GM19452 (cell line): ENCODE measurements at regions not wholly inside any gene's neighbourhood (a gene's known extent, or its start where the extent isn't known, plus 50 kb on each side); places are given as distances from the start of the nearest gene placed in this dataset.

ENCODE experiments used
- ATAC-seq: cut with Tn5 transposase; IDR thresholded peaks from one replicate; pipeline ENCODE4 v1.9.1; 2021; ENCODE audit not compliant: unreplicated experiment

DNA sequence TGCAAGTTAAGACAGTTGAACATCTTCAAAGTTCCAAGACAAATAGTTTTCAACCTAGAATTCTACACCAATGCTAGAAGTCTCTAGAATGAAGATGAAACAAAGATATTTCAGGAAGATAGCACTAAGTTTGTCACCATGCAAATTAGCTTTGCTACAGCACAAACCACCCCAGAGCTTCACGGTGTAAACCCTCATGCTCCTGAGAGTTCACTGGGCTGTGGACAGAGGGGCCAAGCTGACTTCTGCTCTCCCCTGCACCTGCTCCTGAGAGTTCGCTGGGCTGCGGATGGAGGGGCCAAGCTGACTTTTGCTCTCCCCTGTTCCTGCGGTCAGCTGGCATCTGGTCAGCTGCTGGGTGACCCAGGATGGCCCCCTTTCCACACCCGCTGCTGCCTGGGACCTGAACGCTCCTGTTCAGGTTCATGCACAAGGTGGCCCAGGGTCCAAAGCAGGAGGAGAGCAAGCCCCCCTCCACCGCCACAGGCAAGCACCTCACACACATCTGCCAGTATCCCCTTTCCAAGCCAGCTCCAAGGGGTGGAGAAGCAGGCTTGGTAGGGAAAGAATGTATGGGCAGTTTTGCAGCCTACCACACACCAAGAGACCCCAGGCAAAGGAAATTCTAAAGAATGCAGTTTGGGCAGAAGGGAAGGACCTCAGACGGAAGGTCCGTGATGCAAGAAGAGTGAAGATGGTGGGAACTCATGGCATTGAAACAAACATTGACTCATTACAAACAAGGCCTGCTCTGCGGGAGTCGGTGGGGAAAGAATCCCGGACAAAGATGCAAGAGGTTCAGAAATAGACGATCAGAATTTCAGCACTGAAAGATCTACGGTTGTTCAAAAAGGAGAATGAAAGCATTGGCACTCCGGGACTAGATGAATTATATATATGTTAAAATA, 137.8 kb upstream of the PPP2R2D start:
- ATAC-seq = no peak

DNA sequence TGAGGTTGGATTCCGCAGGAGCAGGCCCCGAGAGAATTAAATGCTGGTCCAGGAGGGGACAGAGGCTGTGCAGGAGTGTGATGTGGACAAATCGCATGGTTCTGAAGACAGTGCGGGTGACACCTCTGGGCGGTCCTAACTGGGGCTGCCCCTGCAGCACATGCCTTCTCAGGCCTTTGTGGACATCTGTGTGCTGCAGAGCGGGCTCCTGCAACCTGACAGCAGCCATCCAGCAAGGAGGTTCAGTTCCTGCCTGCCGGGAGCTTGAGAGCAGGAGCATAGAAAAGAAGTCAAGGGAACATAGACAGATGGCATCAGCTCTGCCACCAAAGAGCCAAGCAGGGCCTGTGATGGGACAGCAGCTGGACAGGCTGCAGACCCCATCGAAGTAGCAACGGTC, 135.9 kb upstream of the PPP2R2D start:
- ATAC-seq = no peak

DNA sequence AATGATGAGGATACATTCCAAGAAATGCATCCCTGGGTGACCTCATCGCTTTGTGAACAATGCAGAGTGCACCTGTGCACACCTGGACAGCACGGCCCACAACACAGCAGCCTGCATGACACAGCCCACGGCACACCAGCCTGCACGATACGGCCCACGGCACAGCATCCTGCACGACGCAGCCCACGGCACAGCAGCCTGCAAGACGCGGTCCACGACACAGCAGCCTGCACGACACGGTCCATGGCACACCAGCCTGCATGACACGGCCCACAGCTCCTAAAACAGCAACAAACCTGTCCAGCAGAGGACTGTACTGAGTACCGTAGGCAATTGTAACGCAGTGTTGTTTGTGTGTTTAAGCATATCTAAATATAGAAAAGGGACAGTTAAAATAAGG, 134.7 kb upstream of the PPP2R2D start:
- ATAC-seq = no peak

DNA sequence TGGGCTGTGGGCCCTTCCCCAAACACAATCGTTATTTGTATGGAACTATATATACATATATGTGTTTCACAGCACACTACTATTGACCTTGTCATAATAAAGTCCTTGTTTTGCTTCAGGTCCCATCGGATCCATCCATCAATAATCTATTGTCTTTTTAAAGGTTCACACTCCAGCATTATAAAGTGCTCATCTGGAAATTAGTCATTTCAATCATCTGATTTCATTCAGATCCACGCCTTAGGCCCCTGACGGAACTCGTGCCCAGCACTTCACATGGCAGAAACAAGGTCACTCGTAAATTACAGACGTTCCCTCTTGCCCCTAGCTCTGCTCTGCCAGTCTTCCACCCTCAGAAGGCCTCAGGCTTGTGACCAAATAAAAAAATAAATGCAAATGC, 133.1 kb upstream of the PPP2R2D start:
- ATAC-seq = no peak

DNA sequence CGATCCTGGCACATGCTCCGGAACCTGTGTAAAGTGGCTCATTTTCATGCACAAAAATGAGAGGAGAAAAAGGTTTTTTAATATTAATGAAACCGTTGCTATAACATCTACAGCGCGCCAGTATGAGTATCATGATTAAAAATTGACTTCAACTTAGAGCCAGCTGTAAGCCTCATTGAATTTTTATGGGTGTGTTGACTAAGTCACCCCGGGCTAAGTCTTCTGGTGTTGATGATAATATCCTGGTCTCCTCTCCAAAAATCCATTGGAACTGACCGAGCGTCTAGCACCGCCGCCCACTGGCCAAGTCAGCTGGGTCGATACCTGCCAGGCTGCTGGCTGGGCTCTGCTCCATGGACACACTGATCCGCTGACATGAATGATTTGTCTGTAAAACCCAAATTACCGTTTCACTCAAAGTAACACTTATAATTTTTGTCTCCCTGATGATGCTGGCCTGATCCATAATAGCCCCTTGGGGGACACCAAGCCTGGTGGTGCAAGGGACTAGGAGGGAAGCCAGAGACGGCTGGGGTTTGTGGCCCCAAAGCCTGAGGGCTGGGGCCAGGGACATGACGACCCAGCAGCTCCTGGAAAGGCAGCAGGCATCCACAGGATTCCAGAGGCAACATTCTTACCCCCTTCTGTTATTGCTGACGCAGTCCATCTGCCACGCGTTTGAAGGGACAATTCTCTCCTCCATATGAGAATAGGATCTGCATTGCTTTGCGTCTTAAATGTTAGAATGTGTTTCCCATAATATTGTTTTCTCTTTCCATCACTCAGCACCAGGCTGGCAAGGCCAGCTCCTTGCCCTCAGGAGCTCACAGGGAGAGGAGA, 131.0 kb upstream of the PPP2R2D start:
- ATAC-seq = no peak

DNA sequence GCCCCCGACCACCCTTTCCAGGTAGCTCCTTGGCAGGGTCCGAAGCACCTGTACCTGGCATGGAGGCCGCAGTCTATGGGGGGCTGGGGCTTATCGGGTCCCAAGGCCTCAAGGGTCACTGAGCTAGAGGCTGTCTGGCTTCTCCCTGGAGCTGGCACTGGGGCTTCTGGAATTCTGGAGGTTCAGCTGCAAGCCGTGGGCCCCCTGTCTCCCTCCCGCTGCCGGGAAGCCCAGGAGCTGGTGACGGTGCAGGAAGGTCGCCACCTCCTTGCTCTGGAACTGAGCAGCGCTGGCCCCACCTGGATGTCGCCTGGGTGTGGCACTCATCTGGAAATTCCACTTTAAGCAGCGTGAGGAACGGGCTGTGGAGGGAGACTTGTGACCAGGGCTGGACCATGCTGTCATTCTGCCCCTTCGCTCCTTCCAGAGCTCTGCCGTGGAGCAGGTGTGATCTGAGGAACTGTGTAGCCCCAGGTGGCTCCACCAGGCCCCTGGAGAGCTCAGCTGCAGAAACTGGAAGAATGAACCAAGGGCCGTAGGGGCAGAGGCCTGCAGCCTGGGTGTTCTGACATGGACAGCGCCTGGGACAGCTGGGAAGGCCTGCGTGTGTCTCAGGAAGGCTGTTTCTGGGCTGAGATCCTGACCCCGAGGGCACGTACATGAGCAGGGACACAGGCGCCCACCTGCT, 129.7 kb upstream of the PPP2R2D start:
- ATAC-seq = no peak

DNA sequence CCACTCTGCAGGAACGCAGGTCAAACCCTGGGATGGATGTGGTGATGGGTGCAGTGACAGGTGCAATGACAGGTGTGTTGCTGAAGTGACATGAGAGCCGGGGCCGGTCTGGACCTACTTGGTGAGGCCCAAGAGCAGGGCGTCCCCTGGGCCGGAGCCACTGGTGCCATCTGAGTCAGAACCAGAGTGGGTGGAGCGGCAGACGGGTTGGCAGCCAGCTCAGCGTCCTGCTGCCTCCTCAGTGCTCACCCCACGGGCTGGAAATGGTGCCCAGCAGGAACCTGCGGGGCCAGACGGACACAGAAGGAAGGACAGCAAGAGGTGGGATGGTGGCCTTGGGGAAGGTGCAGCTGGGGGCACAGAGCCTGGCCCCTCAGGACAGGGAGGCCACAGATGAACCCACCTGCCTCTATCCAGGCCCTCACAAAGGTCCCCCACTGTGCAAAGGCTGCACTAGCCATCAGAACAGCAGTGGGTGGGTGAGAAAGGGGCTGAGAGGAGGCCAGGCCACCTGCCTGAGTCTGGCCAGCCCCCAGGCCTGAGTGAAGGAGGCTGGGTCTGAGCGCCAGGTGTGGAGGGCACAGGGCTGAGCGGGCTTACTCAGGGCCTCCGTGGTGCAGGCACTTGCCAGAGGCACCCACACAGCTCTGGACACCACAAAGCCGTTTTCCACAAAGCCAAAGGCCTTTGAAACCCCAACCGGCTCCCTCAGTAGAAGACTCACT, 129.0 kb upstream of the PPP2R2D start:
- no peak for ATAC-seq

DNA sequence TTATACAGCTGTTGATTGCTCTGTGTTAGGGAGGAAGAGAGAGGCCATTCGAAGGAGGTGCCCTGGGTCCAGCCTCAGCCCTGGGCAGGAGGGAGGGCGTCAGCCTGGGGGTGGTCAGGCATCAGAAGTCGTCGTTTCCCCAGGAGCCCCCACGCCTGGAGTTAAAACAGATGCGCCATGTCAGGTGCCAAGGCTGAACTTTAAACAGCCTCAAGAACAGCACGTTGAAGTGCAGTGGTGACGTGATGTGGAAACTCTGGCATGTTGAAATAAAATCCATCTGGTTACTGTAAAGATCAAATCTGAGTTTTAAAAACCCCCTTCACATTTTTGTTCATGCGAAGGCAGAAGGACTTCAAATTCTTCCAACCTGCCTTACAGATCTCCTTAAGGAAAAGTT, 128.4 kb upstream of the PPP2R2D start:
- no peak for ATAC-seq

DNA sequence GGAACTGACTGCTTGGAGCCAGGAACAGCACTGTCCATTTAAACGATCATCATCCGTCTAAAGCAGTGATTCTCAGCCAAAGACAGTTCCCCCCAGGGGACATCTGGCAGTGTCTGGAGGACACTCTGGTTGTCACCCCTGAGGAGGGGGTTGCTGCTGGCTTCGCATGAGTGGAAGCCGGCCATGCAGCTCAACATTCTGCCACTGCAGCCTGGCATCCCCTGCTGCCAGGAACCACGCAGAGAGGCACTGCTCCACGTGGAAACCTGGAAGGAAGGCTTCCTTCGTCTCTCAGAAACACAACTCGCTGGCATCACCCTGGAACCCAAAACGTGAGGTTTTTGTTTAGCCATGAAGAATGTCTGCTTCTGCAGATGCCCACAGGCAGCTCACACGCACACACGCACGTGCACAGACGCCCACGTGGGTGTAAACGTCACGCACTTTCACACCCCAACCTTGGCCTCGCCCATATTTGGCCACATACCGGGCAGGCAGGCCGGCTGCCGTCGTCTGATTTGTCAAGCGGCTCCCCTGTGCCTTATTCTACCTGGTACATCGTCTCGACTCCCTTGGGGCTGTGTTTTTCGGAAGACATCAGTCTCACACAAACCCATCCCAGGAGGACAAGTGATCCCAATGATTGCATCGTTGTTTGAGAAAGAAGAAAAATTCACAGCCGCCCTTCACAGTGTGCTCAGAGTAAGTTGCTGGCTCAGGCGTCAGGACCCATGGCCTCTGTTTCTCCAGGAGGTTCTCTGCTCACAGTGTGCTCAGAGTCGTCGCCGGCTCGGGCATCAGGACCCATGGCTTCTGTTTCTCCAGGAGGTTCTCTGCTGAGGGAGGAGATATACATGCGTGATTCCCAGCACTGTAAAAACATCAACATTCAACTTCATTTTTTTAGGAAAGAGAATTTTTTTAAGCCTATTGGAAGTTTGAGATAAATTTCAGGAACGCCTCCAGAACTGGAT, 127.2 kb upstream of the PPP2R2D start:
- ATAC-seq = no peak

DNA sequence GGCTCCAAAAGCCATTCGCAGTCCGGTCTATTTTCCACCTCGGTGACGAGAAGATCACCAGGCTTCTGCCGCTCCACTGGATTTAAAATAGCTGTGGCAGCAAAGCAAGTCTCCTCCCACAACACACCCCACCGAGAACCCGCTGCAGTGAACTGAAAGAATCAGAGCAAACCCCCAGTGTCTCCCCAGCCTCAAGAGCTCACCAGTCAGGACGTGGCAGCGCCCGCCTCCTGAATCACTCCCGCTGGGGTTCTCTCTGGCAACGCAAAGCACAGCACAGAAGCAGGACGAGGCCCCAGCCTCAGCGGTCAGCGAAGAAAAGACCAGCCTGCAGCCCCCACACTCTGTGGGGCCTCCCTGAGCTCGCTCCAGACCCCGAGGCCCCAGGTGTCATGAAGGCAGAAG, 126.1 kb upstream of the PPP2R2D start:
- no peak for ATAC-seq

DNA sequence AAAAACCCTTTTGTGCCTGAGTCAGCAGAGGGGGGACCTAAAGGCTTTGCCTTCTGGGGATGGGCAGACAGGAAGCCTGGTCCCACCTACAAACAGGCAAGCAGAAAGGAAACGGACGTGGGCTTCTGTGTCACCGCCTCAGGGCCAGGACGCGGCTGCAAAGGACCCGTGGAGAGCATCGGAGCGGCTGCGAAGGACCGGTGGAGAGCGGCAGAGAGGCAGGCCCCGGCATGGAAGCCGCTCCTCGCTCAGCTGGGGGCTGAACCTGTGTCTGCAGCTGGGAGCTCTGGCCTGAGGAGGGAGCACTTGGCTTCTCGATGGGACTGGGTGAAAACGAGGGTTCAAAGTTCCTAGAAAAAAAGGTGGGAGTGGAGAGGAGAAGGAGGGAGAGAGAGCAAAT, 125.4 kb upstream of the PPP2R2D start:
- ATAC-seq = no peak

DNA sequence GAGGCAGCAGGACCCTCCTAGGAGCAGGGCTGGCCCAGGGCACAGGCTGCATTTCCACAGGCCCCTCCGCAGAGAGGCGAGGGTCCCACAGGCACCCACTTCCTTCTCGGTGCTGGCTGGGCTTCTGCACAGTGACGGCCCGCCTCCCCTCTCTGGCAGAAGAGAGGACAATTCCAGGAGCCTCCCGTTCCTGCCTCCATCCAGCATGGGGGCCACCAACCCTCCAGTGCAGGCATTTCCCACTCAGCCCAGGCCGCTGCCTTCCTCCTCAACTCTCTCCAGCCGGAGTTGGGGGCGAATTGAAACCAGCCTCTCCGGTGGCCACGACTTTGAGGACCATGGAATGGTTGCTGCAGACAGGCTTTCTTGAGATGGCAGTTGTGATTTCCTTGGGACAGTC, 125.0 kb upstream of the PPP2R2D start:
- no peak for ATAC-seq

DNA sequence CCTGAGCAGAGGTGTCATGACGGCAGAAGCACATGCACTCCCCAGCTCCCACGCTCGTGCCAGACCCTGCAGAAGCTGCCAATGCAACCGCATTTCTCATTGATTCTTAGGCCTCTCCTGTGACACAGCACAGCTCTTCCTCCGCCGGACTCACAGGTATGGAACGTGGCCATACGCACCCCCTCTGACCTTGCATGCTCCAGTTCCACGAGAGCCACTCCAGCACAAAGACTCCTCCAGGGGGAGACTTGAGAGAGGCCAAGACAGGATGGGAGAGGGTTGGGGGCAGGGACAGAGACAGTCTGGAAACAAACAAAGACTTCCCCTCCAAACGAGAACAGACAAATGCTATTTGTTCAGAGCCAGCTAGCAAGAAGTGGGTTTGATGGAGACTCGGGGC, 124.3 kb upstream of the PPP2R2D start:
- no peak for ATAC-seq

DNA sequence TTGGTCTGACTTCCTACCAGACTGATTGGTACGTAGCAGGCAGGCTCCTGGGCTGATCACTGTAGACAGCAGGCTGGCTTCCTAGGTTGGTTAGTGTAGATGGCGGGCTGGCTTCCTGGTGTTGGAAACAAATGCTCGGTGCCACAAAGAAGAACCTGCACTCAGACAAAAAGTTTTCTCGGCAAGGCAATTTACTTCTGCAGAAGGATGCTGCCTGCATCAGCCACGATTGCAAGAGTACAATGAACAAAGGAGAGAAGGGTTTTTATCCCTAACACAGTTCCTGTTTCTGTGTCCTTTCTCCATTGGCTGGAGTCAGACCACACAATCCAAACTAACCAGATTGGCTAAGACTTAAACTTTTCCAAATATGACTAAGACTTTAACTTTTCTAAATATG, 123.6 kb upstream of the PPP2R2D start:
- no peak for ATAC-seq

DNA sequence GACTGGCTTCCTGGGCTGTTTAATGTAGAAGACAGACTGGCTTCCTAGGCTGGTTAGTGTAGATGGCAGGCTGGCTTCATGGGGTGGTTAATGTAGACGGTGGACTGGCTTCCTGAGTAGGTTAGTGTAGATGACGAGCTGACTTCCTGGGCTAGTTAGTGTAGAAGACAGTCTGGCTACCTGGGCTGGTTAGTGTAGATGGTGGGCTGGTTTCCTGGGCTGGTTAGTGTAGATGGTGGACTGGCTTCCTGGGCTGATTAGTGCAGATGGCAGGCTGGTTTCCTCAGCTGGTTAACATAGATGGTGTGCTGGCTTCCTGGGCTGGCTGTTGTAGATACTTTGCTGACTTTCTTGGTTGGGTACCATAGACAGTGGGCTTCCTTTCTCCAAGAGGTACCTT, 122.9 kb upstream of the PPP2R2D start:
- no peak for ATAC-seq

DNA sequence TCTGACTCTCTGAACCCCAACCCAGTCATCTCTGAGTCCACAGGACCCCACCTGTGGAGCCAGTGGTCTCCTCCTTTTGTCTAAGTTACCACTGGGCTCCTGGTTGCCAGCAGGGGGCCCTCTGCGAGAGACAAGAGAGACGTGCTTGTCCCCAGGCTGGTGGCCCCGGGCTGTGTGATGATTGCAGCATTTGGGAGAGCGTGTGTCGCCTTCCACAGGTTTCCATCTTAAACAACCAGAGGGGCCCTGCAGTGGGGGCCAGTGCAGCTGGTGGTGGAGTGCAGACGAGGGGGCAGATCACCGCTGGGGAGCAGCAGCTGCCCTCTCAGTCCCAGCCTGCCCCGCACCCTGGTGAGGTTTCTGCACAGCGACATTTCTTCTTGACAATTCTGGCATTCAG, 122.4 kb upstream of the PPP2R2D start:
- ATAC-seq = no peak

DNA sequence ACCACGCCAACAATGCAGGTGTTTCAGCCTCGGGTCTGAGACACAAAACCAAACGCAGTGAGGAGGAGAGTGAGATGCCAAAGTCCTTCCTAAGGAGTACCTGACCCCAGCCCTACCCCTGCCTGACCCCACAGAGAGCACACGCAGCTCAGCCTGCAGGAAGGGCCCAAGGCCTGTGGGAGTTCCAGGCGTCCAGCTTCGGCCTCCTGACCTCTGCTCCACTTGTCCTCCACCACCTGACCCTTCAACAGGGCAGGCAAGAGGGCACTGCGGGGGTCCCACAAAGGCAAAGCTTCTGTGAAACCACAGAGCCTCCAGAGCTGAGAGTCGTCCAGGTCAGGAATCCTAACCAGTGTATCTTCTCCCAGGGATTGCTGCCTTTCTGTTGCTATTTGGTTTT, 122.0 kb upstream of the PPP2R2D start:
- ATAC-seq = no peak

DNA sequence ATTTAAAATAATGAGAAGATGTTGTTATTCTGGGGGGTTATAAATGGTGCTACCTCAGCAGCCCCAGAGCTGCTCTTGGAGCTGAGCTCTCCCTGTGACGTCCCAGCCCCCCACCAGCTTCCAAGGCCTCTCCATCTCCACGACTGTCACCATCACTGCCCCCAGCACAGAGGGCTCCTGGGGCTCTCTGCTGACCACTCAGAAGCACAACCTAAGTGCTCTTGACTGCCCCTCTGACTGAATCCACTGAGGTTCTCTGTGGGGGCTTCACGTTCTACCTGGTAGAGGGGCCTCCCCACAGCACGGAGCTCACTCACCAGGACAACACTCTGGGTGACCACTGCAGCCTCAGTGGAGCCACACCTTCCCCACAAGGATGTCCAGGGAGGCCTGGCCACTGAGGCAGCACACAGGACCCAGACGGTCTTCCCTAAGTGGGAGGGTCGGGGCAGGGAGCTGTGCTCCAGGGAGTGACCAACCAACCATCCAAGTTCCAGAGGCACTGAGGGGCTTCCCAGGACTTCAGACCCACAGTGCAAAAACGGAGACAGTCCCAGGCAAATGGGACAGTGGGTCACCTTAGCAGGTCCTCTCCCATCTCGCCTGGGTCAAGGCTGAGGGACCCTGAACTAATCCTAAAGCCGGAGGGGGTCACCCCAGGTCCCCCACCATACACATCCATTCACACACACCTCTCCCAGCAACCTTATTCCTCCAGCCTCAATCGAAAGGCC, 121.0 kb upstream of the PPP2R2D start:
- ATAC-seq = no peak

DNA sequence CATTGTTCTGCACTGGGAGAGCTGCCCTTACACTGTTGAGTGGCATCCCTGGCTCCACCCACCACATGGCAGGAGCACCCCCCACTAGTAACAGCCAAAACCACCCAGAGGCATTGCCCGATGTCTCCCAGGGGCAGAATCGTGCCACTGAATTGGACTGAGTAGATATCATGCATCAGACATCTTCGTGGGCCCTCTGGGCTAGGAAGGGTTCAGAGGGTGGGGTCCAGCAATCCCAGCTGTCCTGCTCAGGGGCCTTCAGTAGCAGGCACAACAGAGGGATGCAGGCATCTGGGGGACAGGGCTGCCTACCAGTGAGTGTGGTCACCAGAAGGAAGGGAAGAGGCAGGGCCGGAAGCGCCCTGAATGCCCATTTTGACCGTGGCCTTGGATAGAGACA, 119.7 kb upstream of the PPP2R2D start:
- ATAC-seq = no peak
